Breast epithelium (tissue), 4 donors: ENCODE measurements at regions not wholly inside any gene's neighbourhood (a gene's known extent, or its start where the extent isn't known, plus 50 kb on each side); places are given as distances from the start of the nearest gene placed in this dataset.
A peak's percentile ranks its signal among the peaks of the same experiment; 100 is the strongest.

Experiments used
- DNase-seq, 2 donors: peaks; one replicate each; pipeline ENCODE4 v3.0.0-alpha.2; 2019; ENCODE audit warnings: low spot score in 2 of 2
- H3K27ac ChIP-seq, 2 donors: fragments of 200-600 bp; sonication (generic) in 1 of 2; one replicate each; pipeline ENCODE4 v1.5.1; 2016 to 2019; ENCODE audit warnings: mild to moderate bottlenecking in 1 of 2
- H3K27me3 ChIP-seq, 2 donors: fragments of 200-600 bp; sonication (generic) in 1 of 2; one replicate each; pipeline versions ENCODE4 v1.5.1 to v1.6.0; 2017 to 2019; ENCODE audit warnings: control low read depth in 1 of 2, mild to moderate bottlenecking in 1 of 2
- H3K36me3 ChIP-seq: fragments of 200-600 bp; one replicate; pipeline ENCODE4 v1.5.1; 2019
- H3K4me1 ChIP-seq, 2 donors: fragments of 200-600 bp; sonication (generic); one replicate each; pipeline ENCODE4 v1.5.1; 2016 to 2019; ENCODE audit warnings: control low read depth in 1 of 2
- H3K4me3 ChIP-seq, 3 donors: fragments of 200-600 bp; sonication (generic); 1 replicate in 2 of 3; 2 replicates in 1 of 3; pipeline ENCODE4 v1.5.1; 2016 to 2019; ENCODE audit warnings: mild to moderate bottlenecking in 3 of 3, moderate library complexity in 2 of 3
- H3K9me3 ChIP-seq, 2 donors: fragments of 200-600 bp; sonication (generic) in 1 of 2; one replicate each; pipeline ENCODE4 v1.5.1; 2016 to 2019; ENCODE audit warnings: control low read depth in 1 of 2
- POLR2A ChIP-seq: fragments of 450-650 bp; IDR thresholded peaks from one replicate; pipeline ENCODE4 v1.6.1; 2016; ENCODE audit warnings: antibody characterized with exemption, mild to moderate bottlenecking, moderate library complexity
- POLR2AphosphoS5 ChIP-seq, 3 donors: sonication (generic); formaldehyde crosslinking; IDR thresholded peaks; one replicate each; pipeline ENCODE4 v1.6.1; 2017; ENCODE audit warnings: antibody characterized with exemption in 3 of 3
- intact Hi-C: fragments of 100-400 bp; cut with DNase I; formaldehyde crosslinking; loops from one replicate; pipeline ENCODE4 v1.15.1; 2023; ENCODE audit warnings: low total_unique reads
- TF ChIP-seq, protein P1 (sequence below), 3 donors: fragments of 450-650 bp; IDR thresholded peaks; one replicate each; pipeline ENCODE4 v1.5.1; 2016 to 2017; ENCODE audit warnings: antibody characterized with exemption in 3 of 3, mild to moderate bottlenecking in 3 of 3, moderate library complexity in 3 of 3

DNA sequence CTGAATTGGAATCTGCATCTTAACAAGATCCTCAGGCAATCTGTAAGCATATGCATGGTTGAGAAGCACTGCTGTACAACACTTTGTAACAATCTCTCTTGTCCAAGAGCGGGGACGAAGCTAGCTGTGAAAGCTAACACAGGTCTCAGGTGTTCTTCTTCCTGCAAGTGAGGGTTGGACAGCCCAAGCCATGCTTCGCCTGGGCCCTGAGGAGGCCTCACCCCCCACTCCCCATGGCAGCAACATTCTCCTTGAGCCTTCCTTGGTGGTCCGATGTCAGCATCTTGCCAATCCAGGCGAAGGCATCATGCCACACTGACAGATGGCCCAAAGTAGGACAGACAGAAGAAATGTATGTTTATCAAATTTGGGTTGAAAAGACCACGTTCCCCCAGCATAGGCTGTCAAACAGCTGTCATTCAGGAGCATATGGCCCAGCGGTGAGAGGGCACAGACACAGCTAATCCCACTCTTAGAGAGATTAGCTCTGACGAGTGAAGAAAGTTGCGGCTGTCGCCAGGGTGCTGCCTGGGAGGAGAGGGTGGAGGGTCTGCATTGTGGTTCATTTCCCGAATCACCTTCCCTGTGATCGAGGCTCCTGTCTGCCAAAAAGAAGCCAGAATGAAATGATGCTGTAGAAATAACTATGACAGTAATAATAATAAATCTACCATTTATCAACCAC lies 344.7 kb downstream of the MYCN start:
- DNase-seq = no peak
- no peak overlapping the region for H3K4me3 ChIP-seq
- H3K9me3 ChIP-seq = no peaks in the 10 kb centered on the region
- intact Hi-C loops = no loop called here
- TF ChIP-seq, protein P1, sequence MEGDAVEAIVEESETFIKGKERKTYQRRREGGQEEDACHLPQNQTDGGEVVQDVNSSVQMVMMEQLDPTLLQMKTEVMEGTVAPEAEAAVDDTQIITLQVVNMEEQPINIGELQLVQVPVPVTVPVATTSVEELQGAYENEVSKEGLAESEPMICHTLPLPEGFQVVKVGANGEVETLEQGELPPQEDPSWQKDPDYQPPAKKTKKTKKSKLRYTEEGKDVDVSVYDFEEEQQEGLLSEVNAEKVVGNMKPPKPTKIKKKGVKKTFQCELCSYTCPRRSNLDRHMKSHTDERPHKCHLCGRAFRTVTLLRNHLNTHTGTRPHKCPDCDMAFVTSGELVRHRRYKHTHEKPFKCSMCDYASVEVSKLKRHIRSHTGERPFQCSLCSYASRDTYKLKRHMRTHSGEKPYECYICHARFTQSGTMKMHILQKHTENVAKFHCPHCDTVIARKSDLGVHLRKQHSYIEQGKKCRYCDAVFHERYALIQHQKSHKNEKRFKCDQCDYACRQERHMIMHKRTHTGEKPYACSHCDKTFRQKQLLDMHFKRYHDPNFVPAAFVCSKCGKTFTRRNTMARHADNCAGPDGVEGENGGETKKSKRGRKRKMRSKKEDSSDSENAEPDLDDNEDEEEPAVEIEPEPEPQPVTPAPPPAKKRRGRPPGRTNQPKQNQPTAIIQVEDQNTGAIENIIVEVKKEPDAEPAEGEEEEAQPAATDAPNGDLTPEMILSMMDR (IDR thresholded peaks at IDR 0.05) = no peak
- TF ChIP-seq POLR2AphosphoS5 (IDR thresholded peaks at IDR 0.05) (no peak), POLR2A (no peak)
- no peaks in the 10 kb centered on the region for H3K27me3 ChIP-seq
- no peaks in the 10 kb centered on the region for H3K4me1 ChIP-seq
- H3K27ac ChIP-seq = no peak overlapping the region
- H3K36me3 ChIP-seq = no peaks in the 10 kb centered on the region

DNA sequence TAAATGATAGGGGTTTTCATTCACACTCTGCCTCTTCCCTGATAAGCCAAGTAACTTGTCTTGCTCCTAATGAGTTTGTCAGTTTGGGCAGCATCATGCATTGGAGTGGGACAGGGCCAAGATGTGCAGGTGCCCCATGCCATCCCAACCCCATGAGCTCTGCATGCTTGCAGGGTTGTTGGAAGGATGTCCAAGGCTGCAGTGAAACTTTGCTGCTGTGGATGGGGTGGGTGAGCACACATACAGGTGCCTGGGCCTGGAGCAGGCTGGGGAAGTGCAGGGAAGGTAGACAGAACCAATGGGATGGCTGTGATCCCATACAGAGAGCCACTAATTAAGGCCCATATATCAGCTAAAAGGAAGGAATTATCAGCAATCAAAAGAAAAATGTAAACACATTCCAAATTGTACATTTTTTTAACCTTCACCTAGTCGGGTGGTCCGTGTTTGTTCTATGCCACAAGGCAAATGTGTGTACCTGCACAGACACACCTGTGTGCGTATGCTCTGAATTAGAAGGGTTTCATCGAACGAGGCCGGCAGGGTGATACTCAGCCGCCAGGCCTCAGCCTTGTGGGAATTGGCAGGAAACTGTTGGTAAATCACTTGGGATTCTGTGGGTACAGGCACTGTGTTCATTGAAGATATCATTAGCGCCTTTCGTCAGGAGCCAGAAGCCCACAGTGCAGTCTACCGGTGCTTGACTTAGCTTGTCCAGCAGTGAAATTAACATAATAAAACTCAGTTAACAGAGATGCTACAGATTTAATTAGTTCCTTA lies 342.9 kb downstream of the MYCN start:
- Histone ChIP-seq H3K27me3 (no peaks in the 10 kb centered on the region), H3K27ac (no peak overlapping the region), H3K4me1 (no peaks in the 10 kb centered on the region), H3K36me3 (no peaks in the 10 kb centered on the region), H3K4me3 (no peak overlapping the region), H3K9me3 (no peaks in the 10 kb centered on the region)
- TF ChIP-seq POLR2AphosphoS5 (IDR thresholded peaks at IDR 0.05) (no peak), POLR2A (no peak)
- TF ChIP-seq, protein P1 (IDR thresholded peaks at IDR 0.05) = no peak
- intact Hi-C loops = no loop called here
- DNase-seq = no peak

DNA sequence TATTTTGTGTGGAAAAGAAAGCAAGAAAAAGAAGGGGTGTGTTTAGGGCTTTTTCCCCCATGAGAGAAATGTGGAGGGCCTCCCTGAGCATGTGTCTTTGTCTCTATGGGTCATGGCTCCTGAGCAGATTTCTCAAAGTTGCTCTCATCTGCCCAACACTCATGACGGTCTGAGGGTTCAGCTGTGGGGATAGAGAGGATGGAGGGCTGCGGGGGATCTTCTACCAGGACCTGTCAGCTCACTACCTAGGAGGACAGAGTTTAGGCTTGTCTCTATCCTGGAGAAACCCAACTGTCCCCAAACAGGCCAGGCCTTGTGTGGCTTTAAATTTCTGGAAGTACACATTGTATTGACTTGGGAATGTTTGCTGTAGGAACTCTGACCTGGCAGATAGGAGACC lies 342.2 kb downstream of the MYCN start:
- TF ChIP-seq POLR2AphosphoS5 (IDR thresholded peaks at IDR 0.05) (no peak), POLR2A (no peak)
- Histone ChIP-seq H3K4me3 (no peak overlapping the region), H3K27ac (no peak overlapping the region), H3K4me1 (no peaks in the 10 kb centered on the region), H3K27me3 (no peaks in the 10 kb centered on the region), H3K36me3 (no peaks in the 10 kb centered on the region), H3K9me3 (no peaks in the 10 kb centered on the region)
- DNase-seq = no peak
- intact Hi-C loops = no loop called here

GRCh38 chr2:16281451-16282335 lies 341.3 kb downstream of the MYCN start:
- Histone ChIP-seq H3K9me3 (no peaks in the 10 kb centered on the region), H3K4me3 (no peak overlapping the region), H3K4me1 (no peaks in the 10 kb centered on the region), H3K27me3 (no peaks in the 10 kb centered on the region), H3K27ac (no peak overlapping the region), H3K36me3 (no peaks in the 10 kb centered on the region)
- intact Hi-C loops = no loop called here
- DNase-seq = no peak
- TF ChIP-seq POLR2AphosphoS5 (IDR thresholded peaks at IDR 0.05) (no peak), POLR2A (no peak)
- TF ChIP-seq, protein P1 (IDR thresholded peaks at IDR 0.05) = peak in 2 of 3 donors; percentile 29 to 49

- Histone ChIP-seq H3K4me3 (no peak overlapping the region), H3K4me1 (no peaks in the 10 kb centered on the region), H3K9me3 (no peaks in the 10 kb centered on the region), H3K27me3 (no peaks in the 10 kb centered on the region), H3K27ac (no peak overlapping the region), H3K36me3 (no peaks in the 10 kb centered on the region)
- intact Hi-C loops = no loop called here
- TF ChIP-seq, protein P1 (IDR thresholded peaks at IDR 0.05) = no peak
- TF ChIP-seq POLR2A = no peak
- no peak for TF ChIP-seq POLR2AphosphoS5 (IDR thresholded peaks at IDR 0.05)
- DNase-seq = no peak
Measured at GRCh38 chr2:16280081-16280480, 339.7 kb downstream of the MYCN start.
